GM21447 (cell line): ENCODE measurements at regions not wholly inside any gene's neighbourhood (a gene's known extent, or its start where the extent isn't known, plus 50 kb on each side); places are given as distances from the start of the nearest gene placed in this dataset.
"Not testable (repeated sequence)": the region's sequence is repeated elsewhere in the genome, so short reads cannot be mapped to it uniquely, and the experiment has no call there.

Source experiments
- ATAC-seq: cut with Tn5 transposase; IDR thresholded peaks from one replicate; pipeline ENCODE4 v1.9.1; 2021; ENCODE audit not compliant: unreplicated experiment

GRCh38 chr3:101913168-101913567 lies 63.9 kb downstream of the NFKBIZ start:
- ATAC-seq: no peak

GRCh38 chr3:101917761-101918160 lies 68.4 kb downstream of the NFKBIZ start:
- not testable (repeated sequence) for ATAC-seq

- ATAC-seq: not testable (repeated sequence)
Observed at GRCh38 chr3:101922151-101922725, 72.9 kb downstream of the NFKBIZ start.

GRCh38 chr3:101924621-101925020 lies 75.3 kb downstream of the NFKBIZ start:
- ATAC-seq: not testable (repeated sequence)

GRCh38 chr3:101925124-101925523 lies 75.8 kb downstream of the NFKBIZ start:
- not testable (repeated sequence) for ATAC-seq

- ATAC-seq: no peak
Observed at GRCh38 chr3:101925564-101925963, 76.2 kb downstream of the NFKBIZ start.

GRCh38 chr3:101926594-101927105 lies 77.3 kb downstream of the NFKBIZ start:
- no peak for ATAC-seq

GRCh38 chr3:101928890-101929289 lies 79.6 kb downstream of the NFKBIZ start:
- no peak for ATAC-seq

- ATAC-seq: no peak
Observed at GRCh38 chr3:101931081-101931480, 81.8 kb downstream of the NFKBIZ start.

GRCh38 chr3:101932326-101933068 lies 83.2 kb downstream of the NFKBIZ start:
- no peak for ATAC-seq

GRCh38 chr3:101936419-101937356 lies 87.4 kb downstream of the NFKBIZ start:
- ATAC-seq: peak; percentile 92

GRCh38 chr3:101938262-101938847 lies 89.0 kb downstream of the NFKBIZ start:
- ATAC-seq: peak; percentile 40

GRCh38 chr3:101939361-101940049 lies 90.2 kb downstream of the NFKBIZ start:
- no peak for ATAC-seq

- no peak for ATAC-seq
Observed at GRCh38 chr3:101940521-101941317, 91.4 kb downstream of the NFKBIZ start.

GRCh38 chr3:101941318-101942040 lies 92.2 kb downstream of the NFKBIZ start:
- no peak for ATAC-seq

GRCh38 chr3:101942356-101942755 lies 93.0 kb downstream of the NFKBIZ start:
- no peak for ATAC-seq

- ATAC-seq: no peak
Observed at GRCh38 chr3:101943029-101943428, 93.7 kb downstream of the NFKBIZ start.

GRCh38 chr3:101944308-101944707 lies 95.0 kb downstream of the NFKBIZ start:
- ATAC-seq: no peak

GRCh38 chr3:101945980-101946379 lies 96.7 kb downstream of the NFKBIZ start:
- no peak for ATAC-seq
